Nephron progenitor cell (in vitro differentiated cells): ENCODE measurements at regions not wholly inside any gene's neighbourhood (a gene's known extent, or its start where the extent isn't known, plus 50 kb on each side); places are given as distances from the start of the nearest gene placed in this dataset.

Experiments
- DNase-seq: peaks from one replicate; pipeline ENCODE4 v3.0.0; 2021
- H3K27ac Mint-ChIP-seq: 2 replicates; pipeline ENCODE4 v1.8.0; 2021; ENCODE audit warnings: mild to moderate bottlenecking, moderate library complexity, mixed read lengths
- H3K27me3 Mint-ChIP-seq: 2 replicates; pipeline ENCODE4 v1.8.0; 2021; ENCODE audit warnings: mild to moderate bottlenecking, low read depth, mixed read lengths; ENCODE audit not compliant: poor library complexity
- H3K36me3 Mint-ChIP-seq: 2 replicates; pipeline ENCODE4 v1.8.0; 2021; ENCODE audit warnings: low read depth, mixed read lengths
- H3K4me1 Mint-ChIP-seq: 2 replicates; pipeline ENCODE4 v1.8.0; 2021; ENCODE audit warnings: mixed read lengths
- H3K4me3 Mint-ChIP-seq: 2 replicates; pipeline ENCODE4 v1.8.0; 2021; ENCODE audit warnings: mild to moderate bottlenecking, moderate library complexity, mixed read lengths
- H3K9me3 Mint-ChIP-seq: 2 replicates; pipeline ENCODE4 v1.8.0; 2021; ENCODE audit warnings: mild to moderate bottlenecking, moderate library complexity, mixed read lengths
- TF ChIP-seq, protein P1 (sequence below): fragments of 200-600 bp; sonication (generic); IDR thresholded peaks from 2 replicates; pipeline ENCODE4 v1.5.0; 2021; ENCODE audit warnings: antibody characterized with exemption

- Mint-ChIP-seq H3K27ac (no peak overlapping the region), H3K27me3 (peaks cover 3% of the 10 kb centered on the region), H3K36me3 (no peaks in the 10 kb centered on the region)
Measured at GRCh38 chr3:75089841-75090240, 475.4 kb upstream of the CNTN3 start.

DNA sequence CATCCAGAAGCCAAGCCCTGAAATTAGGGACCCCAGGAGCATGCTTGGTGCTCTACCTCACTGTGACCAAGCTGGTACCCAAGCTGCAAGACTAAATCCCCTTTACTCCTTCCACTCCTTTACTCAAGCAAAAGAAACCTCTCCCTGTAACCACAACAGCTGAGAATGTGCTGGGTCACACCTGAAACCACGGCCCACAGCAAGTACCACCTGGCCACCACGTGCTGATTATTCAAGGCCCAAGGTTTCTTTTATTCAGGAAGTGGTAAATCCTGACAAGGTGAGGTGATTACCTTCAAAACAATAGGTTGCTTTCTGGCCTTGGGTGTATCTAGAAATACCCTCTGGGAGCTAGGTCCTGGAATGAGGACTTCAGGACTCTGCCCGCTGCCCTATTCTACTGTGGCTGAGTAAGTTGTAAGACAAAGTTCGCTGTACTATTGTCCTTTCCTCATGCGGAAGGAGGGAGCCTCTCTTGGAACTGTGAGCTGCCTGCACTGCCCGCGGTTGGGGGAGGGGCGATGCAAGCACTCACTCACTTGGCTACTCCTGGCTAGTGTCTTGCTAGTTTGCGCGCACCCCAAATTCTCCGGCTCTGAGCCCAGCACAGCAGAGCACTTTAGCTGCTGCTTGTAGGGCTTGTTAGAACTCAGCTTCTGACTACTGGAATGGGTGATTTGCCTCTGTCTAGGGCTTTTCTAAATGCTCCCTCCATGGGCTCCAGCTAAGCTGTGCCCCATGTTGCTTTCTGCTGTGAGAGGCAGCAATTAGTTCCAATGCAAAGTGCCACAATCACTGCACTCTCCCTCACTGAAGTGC lies 487.1 kb upstream of the CNTN3 start:
- H3K27me3 Mint-ChIP-seq: peaks cover 8% of the 10 kb centered on the region
- peak; percentile 57 for DNase-seq
- peaks cover 35% of the 10 kb centered on the region for H3K9me3 Mint-ChIP-seq
- peaks cover 13% of the 10 kb centered on the region for H3K36me3 Mint-ChIP-seq
- peaks cover 18% of the 10 kb centered on the region for H3K4me1 Mint-ChIP-seq
- TF ChIP-seq, protein P1, sequence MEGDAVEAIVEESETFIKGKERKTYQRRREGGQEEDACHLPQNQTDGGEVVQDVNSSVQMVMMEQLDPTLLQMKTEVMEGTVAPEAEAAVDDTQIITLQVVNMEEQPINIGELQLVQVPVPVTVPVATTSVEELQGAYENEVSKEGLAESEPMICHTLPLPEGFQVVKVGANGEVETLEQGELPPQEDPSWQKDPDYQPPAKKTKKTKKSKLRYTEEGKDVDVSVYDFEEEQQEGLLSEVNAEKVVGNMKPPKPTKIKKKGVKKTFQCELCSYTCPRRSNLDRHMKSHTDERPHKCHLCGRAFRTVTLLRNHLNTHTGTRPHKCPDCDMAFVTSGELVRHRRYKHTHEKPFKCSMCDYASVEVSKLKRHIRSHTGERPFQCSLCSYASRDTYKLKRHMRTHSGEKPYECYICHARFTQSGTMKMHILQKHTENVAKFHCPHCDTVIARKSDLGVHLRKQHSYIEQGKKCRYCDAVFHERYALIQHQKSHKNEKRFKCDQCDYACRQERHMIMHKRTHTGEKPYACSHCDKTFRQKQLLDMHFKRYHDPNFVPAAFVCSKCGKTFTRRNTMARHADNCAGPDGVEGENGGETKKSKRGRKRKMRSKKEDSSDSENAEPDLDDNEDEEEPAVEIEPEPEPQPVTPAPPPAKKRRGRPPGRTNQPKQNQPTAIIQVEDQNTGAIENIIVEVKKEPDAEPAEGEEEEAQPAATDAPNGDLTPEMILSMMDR: no peak
- no peak overlapping the region for H3K27ac Mint-ChIP-seq
- H3K4me3 Mint-ChIP-seq: no peak overlapping the region

More at GRCh38 chr3:75089841-75090240, 475.4 kb upstream of the CNTN3 start:
- TF ChIP-seq, protein P1: no peak
- no peak for DNase-seq
- H3K4me3 Mint-ChIP-seq: no peak overlapping the region
- H3K4me1 Mint-ChIP-seq: no peaks in the 10 kb centered on the region
- H3K9me3 Mint-ChIP-seq: peaks cover 12% of the 10 kb centered on the region

- no peak overlapping the region for H3K27ac Mint-ChIP-seq
- DNase-seq: no peak
- H3K4me3 Mint-ChIP-seq: no peak overlapping the region
- no peaks in the 10 kb centered on the region for H3K4me1 Mint-ChIP-seq
- H3K9me3 Mint-ChIP-seq: no peaks in the 10 kb centered on the region
- H3K36me3 Mint-ChIP-seq: no peaks in the 10 kb centered on the region
- TF ChIP-seq, protein P1: no peak
- H3K27me3 Mint-ChIP-seq: no peaks in the 10 kb centered on the region
Measured at GRCh38 chr3:75110741-75111140, 496.3 kb upstream of the CNTN3 start.

- DNase-seq: no peak
- H3K36me3 Mint-ChIP-seq: no peaks in the 10 kb centered on the region
- TF ChIP-seq, protein P1: no peak
- H3K4me1 Mint-ChIP-seq: no peaks in the 10 kb centered on the region
- peaks cover 6% of the 10 kb centered on the region for H3K27me3 Mint-ChIP-seq
- no peak overlapping the region for H3K4me3 Mint-ChIP-seq
- peaks cover 8% of the 10 kb centered on the region for H3K9me3 Mint-ChIP-seq
- no peak overlapping the region for H3K27ac Mint-ChIP-seq
Measured at GRCh38 chr3:75115695-75116094, 501.2 kb upstream of the CNTN3 start.

GRCh38 chr3:75118779-75119178 lies 504.3 kb upstream of the CNTN3 start:
- H3K4me3 Mint-ChIP-seq: no peak overlapping the region
- TF ChIP-seq, protein P1: no peak
- peaks cover 8% of the 10 kb centered on the region for H3K9me3 Mint-ChIP-seq
- H3K27ac Mint-ChIP-seq: peak overlapping the region; percentile 42
- no peaks in the 10 kb centered on the region for H3K4me1 Mint-ChIP-seq
- peaks cover 9% of the 10 kb centered on the region for H3K27me3 Mint-ChIP-seq
- H3K36me3 Mint-ChIP-seq: no peaks in the 10 kb centered on the region
- no peak for DNase-seq

- H3K9me3 Mint-ChIP-seq: peaks cover 18% of the 10 kb centered on the region
- TF ChIP-seq, protein P1: no peak
- DNase-seq: no peak
- no peaks in the 10 kb centered on the region for H3K4me1 Mint-ChIP-seq
- H3K27me3 Mint-ChIP-seq: no peaks in the 10 kb centered on the region
- no peaks in the 10 kb centered on the region for H3K36me3 Mint-ChIP-seq
- H3K4me3 Mint-ChIP-seq: no peak overlapping the region
- H3K27ac Mint-ChIP-seq: no peak overlapping the region
Measured at GRCh38 chr3:75126556-75126955, 512.1 kb upstream of the CNTN3 start.
